Ishikawa (cell line): ENCODE measurements at regions not wholly inside any gene's neighbourhood (a gene's known extent, or its start where the extent isn't known, plus 50 kb on each side); places are given as distances from the start of the nearest gene placed in this dataset.

Source experiments
- CEBPB ChIP-seq: IDR thresholded peaks from 2 replicates; pipeline ENCODE4 v1.6.1; 2012
- CREB1 ChIP-seq: IDR thresholded peaks from 2 replicates; pipeline ENCODE4 v1.6.1; 2012; ENCODE audit warnings: low read depth
- EGR1 ChIP-seq: IDR thresholded peaks from 2 replicates; pipeline ENCODE4 v1.6.1; 2012
- EP300 ChIP-seq: IDR thresholded peaks from 2 replicates; pipeline ENCODE4 v1.6.1; 2012; ENCODE audit warnings: borderline replicate concordance
- FOXM1 ChIP-seq: IDR thresholded peaks from 2 replicates; pipeline ENCODE4 v1.6.1; 2012; ENCODE audit warnings: low read depth, borderline replicate concordance
- NFIC ChIP-seq: IDR thresholded peaks from 2 replicates; pipeline ENCODE4 v1.6.1; 2012
- RAD21 ChIP-seq: IDR thresholded peaks from 2 replicates; pipeline ENCODE4 v1.6.1; 2012; ENCODE audit warnings: low read depth
- REST ChIP-seq: IDR thresholded peaks from 2 replicates; pipeline ENCODE4 v1.6.1; 2012; ENCODE audit warnings: low read depth, mild to moderate bottlenecking
- TAF1 ChIP-seq: IDR thresholded peaks from 2 replicates; pipeline ENCODE4 v1.6.1; 2012; ENCODE audit warnings: low read depth, mild to moderate bottlenecking
- TCF12 ChIP-seq: IDR thresholded peaks from 2 replicates; pipeline ENCODE4 v1.6.1; 2012; ENCODE audit warnings: low read depth
- TEAD4 ChIP-seq: IDR thresholded peaks from 2 replicates; pipeline ENCODE4 v1.6.1; 2012
- USF1 ChIP-seq: IDR thresholded peaks from 2 replicates; pipeline ENCODE4 v1.6.1; 2012
- YY1 ChIP-seq: IDR thresholded peaks from 2 replicates; pipeline ENCODE4 v1.6.1; 2012; ENCODE audit warnings: low read depth
- ZBTB7A ChIP-seq: IDR thresholded peaks from 2 replicates; pipeline ENCODE4 v1.6.1; 2012; ENCODE audit warnings: low read depth
- TF ChIP-seq, protein P1 (sequence below): IDR thresholded peaks from 2 replicates; pipeline ENCODE4 v1.6.1; 2012

DNA sequence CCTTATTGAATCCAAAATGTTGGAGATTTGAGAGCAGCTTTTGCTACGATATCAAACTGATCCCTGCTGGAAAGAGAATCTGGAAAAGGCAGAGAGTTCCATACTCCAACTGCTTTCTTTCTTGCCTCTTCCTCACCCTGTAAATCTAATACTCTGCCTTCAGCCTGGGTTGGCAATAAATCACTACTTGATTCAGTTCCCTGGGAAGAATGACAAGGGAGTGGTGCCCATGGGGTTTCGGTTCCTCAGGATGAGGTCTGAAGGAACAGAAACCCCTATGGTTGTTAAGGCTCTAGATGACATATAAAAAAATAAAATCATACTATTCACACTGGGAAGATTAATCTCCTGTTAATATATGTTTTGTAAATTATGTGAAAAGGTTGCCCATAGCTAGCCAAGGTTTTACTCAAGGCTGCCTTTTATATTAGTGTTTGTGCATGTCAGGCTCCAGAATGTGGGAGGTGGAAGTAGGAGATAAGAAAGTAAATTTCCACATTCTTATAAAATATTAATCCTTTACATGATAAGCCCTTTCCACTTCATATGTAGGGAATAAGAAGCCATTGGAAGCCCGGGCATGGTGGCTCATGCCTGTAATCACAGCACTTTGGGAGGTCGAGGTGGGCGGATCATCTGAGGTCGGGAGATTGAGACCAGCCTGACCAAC is 106.2 kb upstream of the CACNA2D1 start:
- TF ChIP-seq CREB1 (no peak), EP300 (no peak), USF1 (no peak), REST (no peak), ZBTB7A (no peak), EGR1 (no peak), CEBPB (no peak), TEAD4 (no peak), RAD21 (no peak)
- TF ChIP-seq, protein P1, sequence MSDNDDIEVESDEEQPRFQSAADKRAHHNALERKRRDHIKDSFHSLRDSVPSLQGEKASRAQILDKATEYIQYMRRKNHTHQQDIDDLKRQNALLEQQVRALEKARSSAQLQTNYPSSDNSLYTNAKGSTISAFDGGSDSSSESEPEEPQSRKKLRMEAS: no peak

DNA sequence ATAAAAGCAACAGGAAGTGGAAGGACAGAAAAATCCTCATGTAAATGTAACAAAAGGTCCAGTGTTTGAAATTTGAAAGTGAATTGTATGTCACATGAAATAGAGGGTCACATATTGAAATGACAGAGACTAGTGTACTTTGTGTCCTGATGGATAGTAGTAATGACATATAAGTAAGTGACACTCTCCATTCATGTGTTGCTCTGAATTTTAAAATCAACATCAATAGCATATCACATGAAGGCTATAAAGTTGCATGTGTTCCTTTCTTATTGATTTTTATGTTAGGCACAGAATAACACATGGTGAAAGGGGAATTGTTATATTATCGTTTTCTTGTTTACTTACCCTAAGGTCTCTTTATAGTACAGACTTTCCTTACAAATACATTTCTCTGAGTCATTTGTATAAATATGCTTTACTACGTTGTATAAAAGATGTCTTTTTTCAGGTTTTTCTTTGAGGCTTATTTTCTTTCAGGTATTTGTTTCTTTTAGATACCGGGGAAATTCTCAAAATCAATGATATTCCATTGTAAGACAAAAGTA is 104.6 kb upstream of the CACNA2D1 start:
- TF ChIP-seq USF1 (no peak), TEAD4 (no peak), FOXM1 (no peak), ZBTB7A (no peak), TAF1 (no peak), EP300 (no peak), REST (no peak), EGR1 (no peak), TCF12 (no peak), CEBPB (no peak), RAD21 (no peak), CREB1 (no peak), YY1 (no peak)
- TF ChIP-seq, protein P1: no peak

- no peak for TF ChIP-seq TAF1
- TF ChIP-seq RAD21: no peak
- no peak for TF ChIP-seq EP300
- no peak for TF ChIP-seq CEBPB
- no peak for TF ChIP-seq USF1
- TF ChIP-seq NFIC: no peak
- TF ChIP-seq EGR1: no peak
- no peak for TF ChIP-seq TEAD4
- TF ChIP-seq CREB1: no peak
These were observed 99.1 kb upstream of the CACNA2D1 start for GRCh38 chr7:82542665-82543064.

GRCh38 chr7:82539969-82540368 is 96.4 kb upstream of the CACNA2D1 start:
- no peak for TF ChIP-seq EGR1
- no peak for TF ChIP-seq FOXM1
- no peak for TF ChIP-seq CREB1
- no peak for TF ChIP-seq TCF12
- no peak for TF ChIP-seq EP300
- TF ChIP-seq TEAD4: no peak
- TF ChIP-seq REST: no peak
- TF ChIP-seq RAD21: no peak
- TF ChIP-seq ZBTB7A: no peak
- TF ChIP-seq USF1: no peak
- TF ChIP-seq YY1: no peak
- no peak for TF ChIP-seq CEBPB
- TF ChIP-seq, protein P1: no peak
- no peak for TF ChIP-seq TAF1
- TF ChIP-seq NFIC: no peak
